Type B pancreatic cell (in vitro differentiated cells): ENCODE measurements at regions not wholly inside any gene's neighbourhood (a gene's known extent, or its start where the extent isn't known, plus 50 kb on each side); places are given as distances from the start of the nearest gene placed in this dataset.

Experiments used
- DNase-seq: peaks from one replicate; pipeline ENCODE4 v3.0.0; 2021; ENCODE audit warnings: mixed read lengths; ENCODE audit not compliant: unreplicated experiment; ENCODE audit errors: extremely low spot score
- H3K27ac Mint-ChIP-seq: 2 replicates; pipeline ENCODE4 v1.8.0; 2021; ENCODE audit warnings: mild to moderate bottlenecking, mixed read lengths
- H3K27me3 Mint-ChIP-seq: 2 replicates; pipeline ENCODE4 v1.8.0; 2021; ENCODE audit warnings: mixed read lengths
- H3K36me3 Mint-ChIP-seq: 2 replicates; pipeline ENCODE4 v1.8.0; 2021; ENCODE audit warnings: mixed read lengths
- H3K4me1 Mint-ChIP-seq: one replicate; pipeline ENCODE4 v1.8.0; 2021; ENCODE audit warnings: mixed read lengths; ENCODE audit not compliant: unreplicated experiment
- H3K4me3 Mint-ChIP-seq: 2 replicates; pipeline ENCODE4 v1.8.0; 2021; ENCODE audit warnings: mild to moderate bottlenecking, mixed read lengths
- H3K9me3 Mint-ChIP-seq: 2 replicates; pipeline ENCODE4 v1.8.0; 2021; ENCODE audit warnings: mixed read lengths
- CTCF ChIP-seq: fragments of 200-600 bp; sonication (generic); conservative IDR thresholded peaks from 2 replicates; pipeline ENCODE4 v1.5.0; 2021; ENCODE audit warnings: antibody characterized with exemption, mild to moderate bottlenecking

DNA sequence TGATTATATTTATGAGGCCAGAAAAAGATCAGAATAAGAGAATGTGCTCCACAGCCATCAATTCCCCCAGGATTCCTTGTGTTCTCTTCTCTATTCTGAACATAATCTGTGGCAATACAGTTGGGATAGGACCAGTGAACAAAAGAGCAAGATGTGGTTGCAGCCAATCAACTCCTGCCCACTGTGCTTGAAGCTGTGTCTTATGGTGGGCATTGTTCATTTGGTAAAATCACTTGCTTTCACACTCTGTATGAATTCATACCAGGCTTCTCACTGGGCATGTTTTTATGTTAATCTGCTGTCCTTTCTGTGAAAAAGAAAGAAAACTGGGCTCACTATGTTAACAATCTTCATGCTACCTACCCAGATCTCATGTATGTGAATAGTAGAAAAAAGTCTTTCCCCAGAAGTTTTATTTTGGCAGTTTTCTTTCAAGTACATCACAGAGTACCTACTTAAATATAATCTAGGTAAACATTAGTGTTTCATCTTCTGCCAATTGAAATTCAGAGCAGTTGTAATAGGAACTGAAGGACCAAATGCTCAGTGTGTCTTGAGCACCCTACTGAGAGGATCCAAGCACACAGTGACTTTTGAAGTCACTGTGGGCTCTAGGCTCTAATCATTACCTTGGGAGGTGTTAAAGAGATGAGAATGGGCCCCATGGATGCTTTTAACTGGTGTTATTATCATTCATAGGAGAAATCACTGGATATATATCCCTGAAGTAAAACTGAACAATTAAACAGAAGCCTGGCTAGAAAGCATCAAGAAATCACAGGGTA is 429.2 kb upstream of the TRAM1L1 start:
- Mint-ChIP-seq H3K4me3 (no peak overlapping the region), H3K27me3 (no peaks in the 10 kb centered on the region), H3K4me1 (no peaks in the 10 kb centered on the region), H3K27ac (no peak overlapping the region), H3K9me3 (no peaks in the 10 kb centered on the region), H3K36me3 (no peaks in the 10 kb centered on the region)
- no peak for DNase-seq
- no peak for TF ChIP-seq CTCF

- no peak overlapping the region for H3K4me3 Mint-ChIP-seq
- no peaks in the 10 kb centered on the region for H3K27me3 Mint-ChIP-seq
- H3K4me1 Mint-ChIP-seq, result no peaks in the 10 kb centered on the region
- no peak for TF ChIP-seq CTCF
- H3K27ac Mint-ChIP-seq, result no peak overlapping the region
- H3K9me3 Mint-ChIP-seq, result no peaks in the 10 kb centered on the region
- H3K36me3 Mint-ChIP-seq, result no peaks in the 10 kb centered on the region
- DNase-seq, result no peak
Observed at GRCh38 chr4:117515921-117516320, 430.5 kb upstream of the TRAM1L1 start.

DNA sequence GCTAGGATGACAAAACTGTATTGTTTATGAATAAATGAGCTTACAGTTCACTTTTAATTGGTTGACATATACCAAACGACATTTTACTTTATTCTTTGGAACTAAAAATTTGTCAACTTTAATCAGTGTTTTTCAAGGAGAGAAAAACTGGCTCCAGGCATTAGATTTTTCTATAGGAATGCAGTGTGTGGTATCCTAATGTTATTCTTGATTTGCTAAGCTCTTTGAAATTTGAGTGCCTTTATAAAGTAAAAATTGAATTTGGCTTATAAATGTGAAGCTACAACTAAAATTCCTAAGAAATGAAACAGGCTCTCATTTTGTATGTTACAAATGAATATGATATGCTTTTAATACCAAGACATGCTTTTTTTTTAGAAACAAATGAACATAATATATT is 442.2 kb upstream of the TRAM1L1 start:
- no peak overlapping the region for H3K4me3 Mint-ChIP-seq
- no peaks in the 10 kb centered on the region for H3K36me3 Mint-ChIP-seq
- H3K4me1 Mint-ChIP-seq, result no peaks in the 10 kb centered on the region
- H3K27ac Mint-ChIP-seq, result no peak overlapping the region
- H3K9me3 Mint-ChIP-seq, result no peaks in the 10 kb centered on the region
- no peak for DNase-seq
- TF ChIP-seq CTCF, result no peak
- no peaks in the 10 kb centered on the region for H3K27me3 Mint-ChIP-seq

DNA sequence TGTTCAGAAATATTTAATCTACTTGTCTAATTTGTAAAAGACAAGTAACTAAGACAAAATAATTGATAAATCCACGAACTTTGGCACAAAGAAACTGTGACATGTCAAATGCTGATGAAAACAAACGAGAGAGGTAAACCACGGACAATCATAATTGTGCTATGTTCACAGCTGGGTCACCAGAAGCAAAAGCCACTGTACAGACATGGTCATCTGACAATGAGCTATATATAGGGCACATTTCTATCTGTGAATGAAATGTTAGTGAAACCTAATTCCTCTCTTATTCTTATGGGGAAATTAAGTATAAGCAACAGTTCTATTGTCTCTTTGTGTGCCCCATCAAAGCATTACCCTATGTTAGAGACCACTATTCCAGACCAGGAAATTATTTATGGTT is 444.0 kb upstream of the TRAM1L1 start:
- no peak for TF ChIP-seq CTCF
- Mint-ChIP-seq H3K36me3 (no peaks in the 10 kb centered on the region), H3K4me3 (no peak overlapping the region), H3K4me1 (no peaks in the 10 kb centered on the region), H3K27ac (no peak overlapping the region), H3K9me3 (no peaks in the 10 kb centered on the region), H3K27me3 (no peaks in the 10 kb centered on the region)
- no peak for DNase-seq

DNA sequence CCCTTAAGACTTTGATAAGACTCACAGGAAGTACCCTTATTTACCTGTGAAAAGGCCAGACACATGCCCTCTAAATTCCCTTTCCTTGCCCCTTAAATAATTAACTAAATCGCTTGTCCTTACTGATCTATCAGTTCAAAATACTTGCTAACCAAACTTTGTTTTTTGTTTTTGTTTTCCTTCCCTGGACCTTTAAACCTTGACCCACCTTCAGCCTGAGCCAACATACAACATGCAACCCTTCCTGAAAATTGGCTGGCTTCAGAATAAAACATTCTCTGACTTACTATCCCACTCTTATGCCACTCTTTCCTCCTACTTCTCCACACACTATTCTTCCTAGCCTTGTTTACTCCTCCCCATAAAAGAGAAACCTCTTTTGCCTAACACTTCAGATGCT is 448.1 kb upstream of the TRAM1L1 start:
- Mint-ChIP-seq H3K4me1 (no peaks in the 10 kb centered on the region), H3K4me3 (no peak overlapping the region)

More for the DNA sequence above, 448.1 kb upstream of the TRAM1L1 start:
- no peaks in the 10 kb centered on the region for H3K9me3 Mint-ChIP-seq
- H3K27ac Mint-ChIP-seq, result no peak overlapping the region
- H3K27me3 Mint-ChIP-seq, result no peaks in the 10 kb centered on the region
- no peak for DNase-seq
- H3K36me3 Mint-ChIP-seq, result no peaks in the 10 kb centered on the region
- no peak for TF ChIP-seq CTCF
